HepG2 (cell line): ENCODE measurements at regions not wholly inside any gene's neighbourhood (a gene's known extent, or its start where the extent isn't known, plus 50 kb on each side); places are given as distances from the start of the nearest gene placed in this dataset.

Experiments used
- ATAC-seq: fragments of 200-7000 bp; cut with Tn5 transposase; 3 replicates; pipeline ENCODE4 v1.9.1; 2020; ENCODE audit warnings: mild to moderate bottlenecking, moderate library complexity
- BruUV-seq: library from RNA; stranded (reverse); fragments of 400-500 nt; replicated peaks from 2 replicates; lab custom pipeline; 2021; lab: Mats Ljungman, UMichigan
- CTCF ChIA-PET: fragments of 300-600 bp; formaldehyde crosslinking; extraction: SDS; loops from one replicate; lab custom pipeline; 2021; ENCODE audit warnings: low total read pairs, inconsistent platforms, low intra/inter-chr PET ratio; lab: Yijun Ruan, JAX
- POLR2A ChIA-PET: fragments of 350-600 bp; sonication (Branson Sonifier 250); formaldehyde crosslinking; loops from one replicate; lab custom pipeline; 2020; ENCODE audit warnings: antibody characterized with exemption, inconsistent platforms; lab: Yijun Ruan, JAX
- DNase-seq: peaks from one replicate; pipeline ENCODE4 v3.0.0-alpha.2; 2015; ENCODE audit warnings: low spot score
- FAIRE-seq: peaks from 3 replicates; lab custom pipeline; 2011; peaks lifted over from hg19 to GRCh38; lab: Jason Lieb, UNC
- H2AFZ ChIP-seq: one replicate; pipeline ENCODE4 v1.6.1; 2011; ENCODE audit warnings: low read length, inconsistent platforms
- H3K27ac ChIP-seq: fragments of 300-600 bp; 3 replicates; pipeline ENCODE4 v1.8.0; 2011; ENCODE audit warnings: mixed run types, mild to moderate bottlenecking, mixed read lengths, low read length, inconsistent platforms; ENCODE audit not compliant: insufficient read depth; ENCODE audit errors: extremely low read length
- H3K27me3 ChIP-seq, 2 experiments: fragments of 200-600 bp in 1 of 2; 2 replicates in 1 of 2; 3 replicates in 1 of 2; pipeline versions ENCODE4 v1.6.0 to v1.8.0; 2011; ENCODE audit warnings: low read length in 2 of 2, mild to moderate bottlenecking in 2 of 2, moderate library complexity in 2 of 2, inconsistent platforms in 1 of 2; ENCODE audit not compliant: insufficient read depth in 2 of 2, control insufficient read depth in 1 of 2
- H3K36me3 ChIP-seq, 2 experiments: fragments of 200-600 bp in 1 of 2; replicated peaks in 1 of 2; 2 replicates in 1 of 2; 3 replicates in 1 of 2; pipeline versions ENCODE4 v1.5.1 to v1.8.0; 2011; ENCODE audit warnings: low read length in 2 of 2, inconsistent platforms in 1 of 2; ENCODE audit not compliant: insufficient read depth in 2 of 2, control insufficient read depth in 1 of 2
- H3K4me1 ChIP-seq: 2 replicates; pipeline ENCODE4 v1.5.1; 2012; ENCODE audit warnings: low read length, inconsistent platforms; ENCODE audit not compliant: insufficient read depth
- H3K4me2 ChIP-seq: 2 replicates; pipeline ENCODE4 v1.6.0; 2011; ENCODE audit warnings: low read depth, low read length, inconsistent platforms
- H3K4me3 ChIP-seq, 3 experiments: fragments of 200-600 bp in 1 of 3; sonication (generic), shearing (Covaris generic) in 1 of 3; replicated peaks in 1 of 3; 2 replicates each; pipeline ENCODE4 v1.5.1; 2011 to 2016; ENCODE audit warnings: low read length in 3 of 3, inconsistent platforms in 2 of 3, low read depth in 2 of 3, mild to moderate bottlenecking in 2 of 3, control low read depth in 1 of 3, mixed read lengths in 1 of 3; ENCODE audit not compliant: insufficient read depth in 1 of 3
- H3K79me2 ChIP-seq: one replicate; pipeline ENCODE4 v1.6.1; 2011; ENCODE audit warnings: low read length, inconsistent platforms; ENCODE audit not compliant: insufficient read depth
- H3K9ac ChIP-seq: 2 replicates; pipeline ENCODE4 v1.6.0; 2011; ENCODE audit warnings: mild to moderate bottlenecking, low read depth, low read length, inconsistent platforms; ENCODE audit not compliant: insufficient read depth
- H3K9me3 ChIP-seq: 2 replicates; pipeline ENCODE4 v1.5.1; 2012; ENCODE audit warnings: mild to moderate bottlenecking, low read length
- H4K20me1 ChIP-seq: 2 replicates; pipeline ENCODE4 v1.6.0; 2011; ENCODE audit warnings: inconsistent platforms, mild to moderate bottlenecking, low read length, moderate library complexity; ENCODE audit not compliant: insufficient read depth
- ARNT ChIP-seq: fragments of 450-650 bp; IDR thresholded peaks from 2 replicates; pipeline ENCODE4 v1.6.1; 2017
- ASH2L ChIP-seq: fragments of 300-600, 200-600 bp; sonication (generic); IDR thresholded peaks from 2 replicates; pipeline ENCODE4 v1.7.0; 2017; ENCODE audit warnings: low read depth, mild to moderate bottlenecking, moderate library complexity, mixed read lengths, low read length; ENCODE audit not compliant: insufficient read length
- BCL6 ChIP-seq: IDR thresholded peaks from 2 replicates; pipeline ENCODE4 v1.6.1; 2016; ENCODE audit warnings: missing genetic modification reagents, missing compliant biosample characterization
- FOXP1 ChIP-seq, 2 experiments: fragments of 450-650 bp in 1 of 2; IDR thresholded peaks; 2 replicates each; pipeline ENCODE4 v1.6.1; 2017 to 2018; ENCODE audit warnings: antibody characterized with exemption in 1 of 2
- ISL2 ChIP-seq: sonication (generic); formaldehyde crosslinking; IDR thresholded peaks from 2 replicates; pipeline ENCODE4 v1.5.0; 2020; ENCODE audit warnings: missing genetic modification reagents
- MBNL3 ChIP-seq: fragments of 250-450 bp; sonication (Bioruptor Pico); conservative IDR thresholded peaks from 2 replicates; pipeline ENCODE4 v1.8.0; 2022; ENCODE audit warnings: mild to moderate bottlenecking, inconsistent platforms
- NFIC ChIP-seq: IDR thresholded peaks from 2 replicates; pipeline ENCODE4 v1.6.1; 2012; ENCODE audit warnings: mild to moderate bottlenecking, low read length, inconsistent platforms
- SNAPC2 ChIP-seq: sonication (generic); formaldehyde crosslinking; IDR thresholded peaks from 2 replicates; pipeline ENCODE4 v1.8.1; 2022; ENCODE audit warnings: mild to moderate bottlenecking, missing genetic modification reagents
- SRSF4 ChIP-seq: fragments of 200-400 bp; formaldehyde crosslinking; IDR thresholded peaks from one replicate; pipeline ENCODE4 v1.6.1; 2018; ENCODE audit warnings: mild to moderate bottlenecking, low read depth, low read length, moderate library complexity; ENCODE audit not compliant: poor library complexity, severe bottlenecking
- SYNCRIP ChIP-seq: fragments of 200-400 bp; formaldehyde crosslinking; IDR thresholded peaks from 2 replicates; pipeline ENCODE4 v1.6.1; 2018; ENCODE audit warnings: mild to moderate bottlenecking, low read depth, low read length; ENCODE audit not compliant: insufficient read depth
- TSC22D2 ChIP-seq: sonication (generic); formaldehyde crosslinking; IDR thresholded peaks from 2 replicates; pipeline ENCODE4 v1.5.1; 2020; ENCODE audit warnings: missing genetic modification reagents, mild to moderate bottlenecking, borderline replicate concordance
- ZNF17 ChIP-seq: sonication (generic); formaldehyde crosslinking; IDR thresholded peaks from 2 replicates; pipeline ENCODE4 v1.5.0; 2020; ENCODE audit warnings: mild to moderate bottlenecking, missing genetic modification reagents
- ZNF550 ChIP-seq: sonication (generic); formaldehyde crosslinking; IDR thresholded peaks from 2 replicates; pipeline ENCODE4 v1.4.0; 2020; ENCODE audit warnings: mild to moderate bottlenecking, missing genetic modification reagents, borderline replicate concordance
- ZNF598 ChIP-seq: sonication (generic); formaldehyde crosslinking; IDR thresholded peaks from 2 replicates; pipeline ENCODE4 v1.5.1; 2020; ENCODE audit warnings: mild to moderate bottlenecking, missing genetic modification reagents, borderline replicate concordance
- ZNF891 ChIP-seq: sonication (generic); formaldehyde crosslinking; IDR thresholded peaks from 2 replicates; pipeline ENCODE4 v1.5.0; 2020; ENCODE audit warnings: mild to moderate bottlenecking, missing genetic modification reagents
- ZSCAN20 ChIP-seq: sonication (generic); formaldehyde crosslinking; IDR thresholded peaks from 2 replicates; pipeline ENCODE4 v1.4.0; 2020; ENCODE audit warnings: missing genetic modification reagents, mild to moderate bottlenecking, borderline replicate concordance
- WGBS: methylation state at CpG from one replicate; pipeline ENCODE4 v1.1.6; 2017; ENCODE audit warnings: low lambda C conversion rate; 5-methylcytosine and 5-hydroxymethylcytosine counted together
- in situ Hi-C: cut with HindIII; loops from 2 replicates; pipeline ENCODE4 v1.10.0; 2017; ENCODE audit warnings: low pct_unique_long_range_greater_than_20kb; ENCODE audit not compliant: extremely low pct_ligation_motif_present
- intact Hi-C: fragments of 100-400 bp; cut with micrococcal nuclease; formaldehyde crosslinking; loops from one replicate; pipeline ENCODE4 v1.10.0; 2022; ENCODE audit not compliant: unreplicated experiment
- TF ChIP-seq, protein P1 (sequence below): fragments of 450-650 bp; IDR thresholded peaks from 2 replicates; pipeline ENCODE4 v1.6.1; 2017; ENCODE audit warnings: mild to moderate bottlenecking
- TF ChIP-seq, protein P2 (sequence below): fragments of 450-650 bp; IDR thresholded peaks from 2 replicates; pipeline ENCODE4 v1.6.1; 2016
- TF ChIP-seq, protein P3 (sequence below): sonication (generic); formaldehyde crosslinking; IDR thresholded peaks from 2 replicates; pipeline ENCODE4 v1.4.0; 2020; ENCODE audit warnings: missing genetic modification reagents, mild to moderate bottlenecking, borderline replicate concordance

DNA sequence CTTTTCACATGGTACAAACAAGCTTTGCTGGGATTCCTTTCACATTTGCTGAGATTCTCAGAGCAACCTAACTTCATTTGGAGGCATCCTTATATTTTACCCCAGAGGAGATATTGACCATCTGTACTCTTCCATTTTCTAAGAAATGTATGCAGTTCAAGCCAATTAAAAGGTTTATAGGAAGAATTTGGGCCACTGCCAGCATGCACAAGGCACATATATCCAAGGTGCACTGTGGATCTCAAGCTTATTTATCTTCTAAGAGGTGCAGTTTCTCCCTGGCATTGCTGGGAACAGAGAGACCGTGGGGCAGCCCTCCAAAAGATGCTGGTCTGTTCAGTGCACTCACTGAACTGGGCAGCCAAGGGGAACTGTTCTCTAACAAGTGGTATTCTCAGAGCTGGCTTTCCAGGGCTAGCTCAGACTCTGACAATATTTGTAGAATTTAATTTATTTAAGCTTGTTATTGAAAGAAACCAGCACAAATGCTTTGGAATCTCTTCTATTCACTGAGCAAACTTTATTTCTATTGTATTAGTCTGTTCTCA, 213.3 kb downstream of the TENT4A start (continued):
- TF ChIP-seq, protein P1, sequence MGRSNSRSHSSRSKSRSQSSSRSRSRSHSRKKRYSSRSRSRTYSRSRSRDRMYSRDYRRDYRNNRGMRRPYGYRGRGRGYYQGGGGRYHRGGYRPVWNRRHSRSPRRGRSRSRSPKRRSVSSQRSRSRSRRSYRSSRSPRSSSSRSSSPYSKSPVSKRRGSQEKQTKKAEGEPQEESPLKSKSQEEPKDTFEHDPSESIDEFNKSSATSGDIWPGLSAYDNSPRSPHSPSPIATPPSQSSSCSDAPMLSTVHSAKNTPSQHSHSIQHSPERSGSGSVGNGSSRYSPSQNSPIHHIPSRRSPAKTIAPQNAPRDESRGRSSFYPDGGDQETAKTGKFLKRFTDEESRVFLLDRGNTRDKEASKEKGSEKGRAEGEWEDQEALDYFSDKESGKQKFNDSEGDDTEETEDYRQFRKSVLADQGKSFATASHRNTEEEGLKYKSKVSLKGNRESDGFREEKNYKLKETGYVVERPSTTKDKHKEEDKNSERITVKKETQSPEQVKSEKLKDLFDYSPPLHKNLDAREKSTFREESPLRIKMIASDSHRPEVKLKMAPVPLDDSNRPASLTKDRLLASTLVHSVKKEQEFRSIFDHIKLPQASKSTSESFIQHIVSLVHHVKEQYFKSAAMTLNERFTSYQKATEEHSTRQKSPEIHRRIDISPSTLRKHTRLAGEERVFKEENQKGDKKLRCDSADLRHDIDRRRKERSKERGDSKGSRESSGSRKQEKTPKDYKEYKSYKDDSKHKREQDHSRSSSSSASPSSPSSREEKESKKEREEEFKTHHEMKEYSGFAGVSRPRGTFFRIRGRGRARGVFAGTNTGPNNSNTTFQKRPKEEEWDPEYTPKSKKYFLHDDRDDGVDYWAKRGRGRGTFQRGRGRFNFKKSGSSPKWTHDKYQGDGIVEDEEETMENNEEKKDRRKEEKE: no peak
- TF ChIP-seq ZNF598 (CRISPR knock-in tag) (no peak), ISL2 (CRISPR knock-in tag) (no peak), SYNCRIP (no peak), ZSCAN20 (no peak), ZNF550 (no peak), SRSF4 (no peak), ARNT (no peak), FOXP1 (IDR thresholded peaks at IDR 0.05) (no peak), FOXP1 (CRISPR knock-in tag; IDR thresholded peaks at IDR 0.05) (no peak), ZNF891 (CRISPR knock-in tag) (no peak), ZNF17 (CRISPR knock-in tag) (no peak)
- TF ChIP-seq, all 625 proteins: peak for 0

DNA sequence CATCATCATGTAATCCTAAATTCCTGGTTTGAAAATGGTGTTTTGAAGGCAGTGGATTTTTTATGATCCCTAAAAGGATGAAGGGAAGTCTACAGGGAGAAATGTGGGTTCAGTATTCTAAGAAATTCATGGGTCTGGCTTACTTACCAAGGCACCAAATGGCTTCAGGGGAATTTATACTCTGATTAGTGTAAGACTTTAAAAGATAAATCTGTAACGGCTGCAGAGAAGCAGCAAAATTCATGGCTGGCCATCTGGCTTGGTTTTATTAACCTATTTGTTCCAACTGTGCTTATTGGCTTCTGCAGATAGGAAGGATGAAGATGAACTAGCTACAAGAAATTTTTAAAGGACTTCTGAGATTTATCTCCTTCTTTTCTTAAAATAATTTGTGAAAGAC, 222.8 kb downstream of the TENT4A start:
- POLR2A ChIA-PET: no interaction called here
- no peaks in the 10 kb centered on the region for H3K27me3 ChIP-seq
- no peak overlapping the region for H3K27ac ChIP-seq
- in situ Hi-C loops (no loop called here), intact Hi-C loops (no loop called here)
- TF ChIP-seq, protein P2, sequence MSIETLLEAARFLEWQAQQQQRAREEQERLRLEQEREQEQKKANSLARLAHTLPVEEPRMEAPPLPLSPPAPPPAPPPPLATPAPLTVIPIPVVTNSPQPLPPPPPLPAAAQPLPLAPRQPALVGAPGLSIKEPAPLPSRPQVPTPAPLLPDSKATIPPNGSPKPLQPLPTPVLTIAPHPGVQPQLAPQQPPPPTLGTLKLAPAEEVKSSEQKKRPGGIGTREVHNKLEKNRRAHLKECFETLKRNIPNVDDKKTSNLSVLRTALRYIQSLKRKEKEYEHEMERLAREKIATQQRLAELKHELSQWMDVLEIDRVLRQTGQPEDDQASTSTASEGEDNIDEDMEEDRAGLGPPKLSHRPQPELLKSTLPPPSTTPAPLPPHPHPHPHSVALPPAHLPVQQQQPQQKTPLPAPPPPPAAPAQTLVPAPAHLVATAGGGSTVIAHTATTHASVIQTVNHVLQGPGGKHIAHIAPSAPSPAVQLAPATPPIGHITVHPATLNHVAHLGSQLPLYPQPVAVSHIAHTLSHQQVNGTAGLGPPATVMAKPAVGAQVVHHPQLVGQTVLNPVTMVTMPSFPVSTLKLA: no peak
- TF ChIP-seq, protein P3, sequence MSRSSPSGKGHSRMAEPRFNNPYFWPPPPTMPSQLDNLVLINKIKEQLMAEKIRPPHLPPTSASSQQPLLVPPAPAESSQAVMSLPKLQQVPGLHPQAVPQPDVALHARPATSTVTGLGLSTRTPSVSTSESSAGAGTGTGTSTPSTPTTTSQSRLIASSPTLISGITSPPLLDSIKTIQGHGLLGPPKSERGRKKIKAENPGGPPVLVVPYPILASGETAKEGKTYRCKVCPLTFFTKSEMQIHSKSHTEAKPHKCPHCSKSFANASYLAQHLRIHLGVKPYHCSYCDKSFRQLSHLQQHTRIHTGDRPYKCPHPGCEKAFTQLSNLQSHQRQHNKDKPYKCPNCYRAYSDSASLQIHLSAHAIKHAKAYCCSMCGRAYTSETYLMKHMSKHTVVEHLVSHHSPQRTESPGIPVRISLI (CRISPR knock-in tag): no peak
- TF ChIP-seq SNAPC2 (CRISPR knock-in tag) (no peak), MBNL3 (CRISPR knock-in tag) (no peak), TSC22D2 (CRISPR knock-in tag) (no peak), BCL6 (CRISPR knock-in tag) (no peak), NFIC (no peak), ASH2L (no peak)
- H4K20me1 ChIP-seq: no peaks in the 10 kb centered on the region
- DNase-seq (no peak), FAIRE-seq (no peak), ATAC-seq (no peak)
- no TSS peak for BruUV-seq
- no peaks in the 10 kb centered on the region for H3K36me3 ChIP-seq
- H3K79me2 ChIP-seq: no peaks in the 10 kb centered on the region
- H3K4me1 ChIP-seq: no peaks in the 10 kb centered on the region
- WGBS: 0% methylated on average over 1 of the region's 1 CpG
- no peaks in the 10 kb centered on the region for H3K9me3 ChIP-seq
- no peak overlapping the region for H3K4me2 ChIP-seq
- no peak overlapping the region for H3K9ac ChIP-seq
- H2AFZ ChIP-seq: no peak overlapping the region
- no peak overlapping the region for H3K4me3 ChIP-seq
- CTCF ChIA-PET: no interaction called here
